ENCODE measurements at regions not wholly inside any gene's neighbourhood (a gene's known extent, or its start where the extent isn't known, plus 50 kb on each side); places are given as distances from the start of the nearest gene placed in this dataset.

DNA sequence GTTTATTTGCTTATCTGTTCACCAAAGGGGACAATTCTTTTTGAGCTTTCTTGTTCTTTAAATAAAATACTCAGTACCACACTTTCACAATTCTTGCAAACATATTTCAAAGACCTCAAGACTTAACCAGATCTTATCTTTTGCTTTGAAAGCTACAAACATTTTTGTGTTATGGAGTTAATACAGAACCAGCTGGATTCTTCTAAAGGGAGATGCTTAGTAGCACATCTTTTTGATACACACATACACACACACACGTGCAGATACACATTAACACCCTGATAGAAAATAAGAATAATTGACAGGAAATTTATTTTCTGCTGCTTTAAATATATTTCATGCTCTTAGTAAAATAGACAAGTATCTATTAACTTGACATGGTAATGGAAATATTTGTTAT is 379.1 kb downstream of the SH2D1A start:
- TF ChIP-seq, protein P1, sequence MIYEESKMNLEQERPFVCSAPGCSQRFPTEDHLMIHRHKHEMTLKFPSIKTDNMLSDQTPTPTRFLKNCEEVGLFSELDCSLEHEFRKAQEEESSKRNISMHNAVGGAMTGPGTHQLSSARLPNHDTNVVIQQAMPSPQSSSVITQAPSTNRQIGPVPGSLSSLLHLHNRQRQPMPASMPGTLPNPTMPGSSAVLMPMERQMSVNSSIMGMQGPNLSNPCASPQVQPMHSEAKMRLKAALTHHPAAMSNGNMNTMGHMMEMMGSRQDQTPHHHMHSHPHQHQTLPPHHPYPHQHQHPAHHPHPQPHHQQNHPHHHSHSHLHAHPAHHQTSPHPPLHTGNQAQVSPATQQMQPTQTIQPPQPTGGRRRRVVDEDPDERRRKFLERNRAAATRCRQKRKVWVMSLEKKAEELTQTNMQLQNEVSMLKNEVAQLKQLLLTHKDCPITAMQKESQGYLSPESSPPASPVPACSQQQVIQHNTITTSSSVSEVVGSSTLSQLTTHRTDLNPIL (CRISPR knock-in tag; IDR thresholded peaks at IDR 0.05; ENCODE audit: low read depth), result no peak
- no peak for TF ChIP-seq ZFP3 (CRISPR knock-in tag; IDR thresholded peaks at IDR 0.05)
